Right atrium auricular region (tissue), 2 donors: ENCODE measurements at regions not wholly inside any gene's neighbourhood (a gene's known extent, or its start where the extent isn't known, plus 50 kb on each side); places are given as distances from the start of the nearest gene placed in this dataset.

Experiments used
- DNase-seq: peaks from one replicate; pipeline ENCODE4 v3.0.0-alpha.2; 2019; ENCODE audit warnings: low spot score
- H3K27ac ChIP-seq, 2 donors: fragments of 200-600 bp; sonication (generic); 1 replicate in 1 of 2; 2 replicates in 1 of 2; pipeline ENCODE4 v1.5.1; 2016 to 2019
- H3K27me3 ChIP-seq, 2 donors: fragments of 200-600 bp; sonication (generic); one replicate each; pipeline versions ENCODE4 v1.5.1 to v1.6.0; 2017 to 2019
- H3K36me3 ChIP-seq: fragments of 200-600 bp; sonication (generic); one replicate; pipeline ENCODE4 v1.5.1; 2016
- H3K4me1 ChIP-seq, 2 donors: fragments of 200-600 bp; sonication (generic); one replicate each; pipeline versions ENCODE4 v1.5.1 to v1.6.0; 2017 to 2019
- H3K4me3 ChIP-seq, 2 donors: fragments of 200-600 bp; sonication (generic); 1 replicate in 1 of 2; 2 replicates in 1 of 2; pipeline ENCODE4 v1.5.1; 2017 to 2019; ENCODE audit warnings: mild to moderate bottlenecking in 1 of 2, moderate library complexity in 1 of 2
- H3K9me3 ChIP-seq, 2 donors: fragments of 200-600 bp; sonication (generic); one replicate each; pipeline ENCODE4 v1.5.1; 2019
- CTCF ChIP-seq, 2 donors: fragments of 200-600 bp; sonication (generic); IDR thresholded peaks; one replicate each; pipeline ENCODE4 v1.5.1; 2019; ENCODE audit warnings: antibody characterized with exemption in 2 of 2

- H3K4me1 ChIP-seq, result peaks cover 0 to 8% of the 10 kb centered on the region in 2 donors
- H3K27me3 ChIP-seq, result peaks cover 4 to 11% of the 10 kb centered on the region in 2 donors
- H3K9me3 ChIP-seq, result no peaks in the 10 kb centered on the region
- no peaks in the 10 kb centered on the region for H3K36me3 ChIP-seq
- H3K27ac ChIP-seq, result no peak overlapping the region
- H3K4me3 ChIP-seq, result no peak overlapping the region
- TF ChIP-seq CTCF (IDR thresholded peaks at IDR 0.05), result peak; percentile 67 to 87
- peak; percentile 90 for DNase-seq
Observed at GRCh38 chr5:1641560-1642166, 117.9 kb upstream of the LPCAT1 start.

GRCh38 chr5:1641041-1641440, 117.3 kb upstream of the LPCAT1 start:
- H3K4me1 ChIP-seq, result peaks cover 0 to 8% of the 10 kb centered on the region in 2 donors
- DNase-seq, result no peak
- no peaks in the 10 kb centered on the region for H3K36me3 ChIP-seq
- peaks cover 4 to 11% of the 10 kb centered on the region in 2 donors for H3K27me3 ChIP-seq
- H3K9me3 ChIP-seq, result no peaks in the 10 kb centered on the region
- no peak for TF ChIP-seq CTCF (IDR thresholded peaks at IDR 0.05)
- H3K4me3 ChIP-seq, result no peak overlapping the region
- H3K27ac ChIP-seq, result no peak overlapping the region

GRCh38 chr5:1640421-1640881, 116.7 kb upstream of the LPCAT1 start:
- no peaks in the 10 kb centered on the region for H3K9me3 ChIP-seq
- peaks cover 4 to 11% of the 10 kb centered on the region in 2 donors for H3K27me3 ChIP-seq
- DNase-seq, result no peak
- no peak overlapping the region for H3K27ac ChIP-seq
- H3K36me3 ChIP-seq, result no peaks in the 10 kb centered on the region
- H3K4me1 ChIP-seq, result peaks cover 0 to 8% of the 10 kb centered on the region in 2 donors
- no peak for TF ChIP-seq CTCF (IDR thresholded peaks at IDR 0.05)
- H3K4me3 ChIP-seq, result no peak overlapping the region

- Histone ChIP-seq H3K4me1 (peaks cover 0 to 1% of the 10 kb centered on the region in 2 donors), H3K4me3 (no peak overlapping the region), H3K27me3 (peaks cover 4 to 11% of the 10 kb centered on the region in 2 donors), H3K36me3 (no peaks in the 10 kb centered on the region), H3K9me3 (no peaks in the 10 kb centered on the region), H3K27ac (no peak overlapping the region)
- no peak for DNase-seq
- no peak for TF ChIP-seq CTCF (IDR thresholded peaks at IDR 0.05)
Observed at GRCh38 chr5:1639757-1640156, 116.0 kb upstream of the LPCAT1 start.

- H3K4me3 ChIP-seq, result no peak overlapping the region
- no peaks in the 10 kb centered on the region for H3K36me3 ChIP-seq
- H3K27me3 ChIP-seq, result peaks cover 4 to 7% of the 10 kb centered on the region in 2 donors
- no peaks in the 10 kb centered on the region for H3K4me1 ChIP-seq
- no peak overlapping the region for H3K27ac ChIP-seq
- no peaks in the 10 kb centered on the region for H3K9me3 ChIP-seq
- no peak for TF ChIP-seq CTCF (IDR thresholded peaks at IDR 0.05)
- DNase-seq, result no peak
Observed at GRCh38 chr5:1638658-1639400, 115.1 kb upstream of the LPCAT1 start.
